AG20443 (cell line): ENCODE measurements at regions not wholly inside any gene's neighbourhood (a gene's known extent, or its start where the extent isn't known, plus 50 kb on each side); places are given as distances from the start of the nearest gene placed in this dataset.
"Not testable (repeated sequence)": the region's sequence is repeated elsewhere in the genome, so short reads cannot be mapped to it uniquely, and the experiment has no call there.

Source experiments
- DNase-seq: peaks from one replicate; pipeline ENCODE4 v3.0.0; 2012; ENCODE audit warnings: low spot score, mixed read lengths

DNA sequence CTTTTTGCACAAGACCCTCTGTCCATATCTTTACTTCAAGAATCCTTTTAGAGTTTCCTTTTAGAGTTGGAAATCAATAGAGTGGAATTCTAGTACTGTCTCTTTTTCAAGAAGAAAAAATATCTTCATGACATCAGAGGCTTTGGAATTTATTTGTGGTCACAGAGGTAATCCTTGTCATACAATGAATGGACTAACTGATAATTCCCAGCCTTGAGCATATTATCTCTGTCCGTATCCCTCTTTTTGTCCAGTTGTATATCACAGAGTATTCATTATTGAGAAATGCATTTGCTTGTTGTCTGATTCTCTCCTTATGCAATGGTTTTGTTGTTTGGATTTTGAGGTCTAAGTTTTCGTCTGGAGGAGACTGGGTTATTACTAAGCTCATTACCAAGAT, 82.0 kb upstream of the HAPLN1 start:
- peak; percentile 7 for DNase-seq

DNA sequence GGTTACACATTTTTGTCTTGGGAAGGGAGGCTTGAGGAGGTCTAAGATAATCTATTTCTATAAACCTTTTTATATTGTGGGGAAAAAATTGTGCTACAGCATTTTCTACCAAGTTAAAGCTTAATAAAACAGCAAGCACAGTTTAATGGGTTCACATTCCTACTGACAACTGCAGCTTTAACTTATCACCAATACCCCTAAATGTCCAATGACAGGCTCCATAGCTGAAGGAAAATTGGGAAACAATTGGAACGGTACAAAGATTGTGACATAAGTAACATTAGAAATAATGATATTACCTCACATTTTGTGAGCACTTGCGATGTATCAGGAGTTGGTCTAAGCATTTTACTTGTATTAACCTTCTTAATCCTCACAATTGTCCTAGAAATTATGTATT, 79.5 kb upstream of the HAPLN1 start:
- no peak for DNase-seq

- not testable (repeated sequence) for DNase-seq
Observed at GRCh38 chr5:83799020-83799419, 78.4 kb upstream of the HAPLN1 start.

DNA sequence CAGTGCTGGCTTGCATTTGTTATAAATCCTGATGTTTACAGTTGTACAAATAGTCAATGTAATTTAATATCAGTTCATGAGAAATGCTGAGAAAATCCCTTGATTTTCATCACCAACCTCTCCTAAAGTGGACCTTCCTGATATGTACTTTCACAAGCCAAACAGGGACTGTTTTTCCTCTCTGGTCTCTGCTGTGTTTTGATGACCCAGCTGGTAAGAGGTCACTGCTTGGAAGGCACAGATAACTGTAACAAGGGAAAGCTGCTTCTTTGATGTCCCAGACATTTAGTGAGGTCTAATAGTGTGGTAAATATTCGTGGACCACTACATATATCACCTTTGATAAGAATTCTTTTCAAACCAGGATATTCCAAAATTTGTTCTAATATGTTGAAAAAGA, 68.7 kb upstream of the HAPLN1 start:
- no peak for DNase-seq

GRCh38 chr5:83787631-83788030, 67.0 kb upstream of the HAPLN1 start:
- no peak for DNase-seq

GRCh38 chr5:83785176-83785668, 64.6 kb upstream of the HAPLN1 start:
- DNase-seq: no peak

GRCh38 chr5:83780699-83781350, 60.2 kb upstream of the HAPLN1 start:
- no peak for DNase-seq

DNA sequence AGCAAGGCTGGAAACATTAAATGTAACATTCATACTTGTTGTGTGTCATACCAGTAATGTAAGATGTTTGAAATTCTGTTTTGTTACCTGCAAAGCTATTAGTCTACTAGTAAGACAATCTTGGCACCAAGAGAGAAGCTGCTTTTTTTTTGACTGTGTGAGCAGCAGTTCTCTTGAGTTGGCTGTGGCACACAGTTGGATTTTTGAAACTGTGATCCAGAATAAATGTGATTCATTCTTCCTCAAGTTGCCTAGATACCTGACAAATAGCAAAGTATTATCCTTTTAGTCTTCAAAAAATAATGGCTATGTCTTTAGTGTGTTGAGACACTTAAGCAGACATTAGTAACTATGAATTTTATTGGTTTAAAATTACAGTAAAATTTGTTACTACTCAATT, 57.2 kb upstream of the HAPLN1 start:
- DNase-seq: no peak

- no peak for DNase-seq
Observed at GRCh38 chr5:83776437-83777031, 55.9 kb upstream of the HAPLN1 start.
